HEK293 (cell line): ENCODE measurements at regions not wholly inside any gene's neighbourhood (a gene's known extent, or its start where the extent isn't known, plus 50 kb on each side); places are given as distances from the start of the nearest gene placed in this dataset.

Experiments used
- CTCF ChIA-PET: fragments of 350-600 bp; formaldehyde crosslinking; extraction: SDS; loops from one replicate; lab custom pipeline; 2021; ENCODE audit warnings: antibody characterized with exemption; lab: Yijun Ruan, JAX
- POLR2A ChIA-PET: fragments of 300-600 bp; formaldehyde crosslinking; extraction: SDS; loops from one replicate; lab custom pipeline; 2020; ENCODE audit warnings: antibody characterized with exemption, inconsistent platforms; lab: Yijun Ruan, JAX
- H3K27ac ChIP-seq: fragments of 200-500 bp; sonication (Bioruptor generic); 2 replicates; pipeline ENCODE4 v1.5.1; 2014; ENCODE audit warnings: low read depth, low read length, control low read depth, inconsistent platforms; ENCODE audit errors: extremely low read depth
- H3K36me3 ChIP-seq, 2 experiments: fragments of 200-500 bp in 1 of 2; sonication (Bioruptor generic) in 1 of 2; 1 replicate in 1 of 2; 2 replicates in 1 of 2; pipeline ENCODE4 v1.5.1; 2014 to 2017; ENCODE audit warnings: inconsistent platforms in 2 of 2, low read length in 2 of 2; ENCODE audit not compliant: control insufficient read depth in 2 of 2, insufficient read depth in 1 of 2
- H3K4me1 ChIP-seq: fragments of 200-500 bp; sonication (Bioruptor generic); 2 replicates; pipeline ENCODE4 v1.5.1; 2014; ENCODE audit warnings: mild to moderate bottlenecking, low read length, inconsistent platforms; ENCODE audit not compliant: control insufficient read depth, insufficient read depth
- H3K4me3 ChIP-seq: 2 replicates; pipeline ENCODE4 v1.5.1; 2011; ENCODE audit warnings: low read depth, mild to moderate bottlenecking, control low read depth, low read length, moderate library complexity
- H3K9me3 ChIP-seq: fragments of 200-500 bp; sonication (Bioruptor generic); 2 replicates; pipeline ENCODE4 v1.5.1; 2014; ENCODE audit warnings: low read depth, low read length, inconsistent platforms; ENCODE audit not compliant: control insufficient read depth, insufficient read depth
- ZNF585B ChIP-seq: fragments of 450-650 bp; formaldehyde crosslinking; IDR thresholded peaks from 2 replicates; pipeline ENCODE4 v1.5.1; 2016; ENCODE audit warnings: missing biosample characterization, missing genetic modification characterization
- TF ChIP-seq, protein P1 (sequence below): fragments of 450-650 bp; formaldehyde crosslinking; conservative IDR thresholded peaks from 2 replicates; pipeline ENCODE4 v1.5.1; 2016; ENCODE audit warnings: low read depth, missing biosample characterization, missing genetic modification characterization
- TF ChIP-seq, protein P2 (sequence below): fragments of 450-650 bp; formaldehyde crosslinking; IDR thresholded peaks from 2 replicates; pipeline ENCODE4 v1.5.1; 2016; ENCODE audit warnings: missing biosample characterization, missing genetic modification characterization, borderline replicate concordance

GRCh38 chr21:45354970-45355369 is 50.0 kb upstream of the COL18A1 start:
- Histone ChIP-seq H3K36me3 (no peaks in the 10 kb centered on the region), H3K4me3 (no peak overlapping the region), H3K9me3 (no peaks in the 10 kb centered on the region), H3K27ac (no peak overlapping the region), H3K4me1 (no peaks in the 10 kb centered on the region; the same call in 1 of the 2 replicates)
- POLR2A ChIA-PET, result no interaction called here
- CTCF ChIA-PET, result no interaction called here
- TF ChIP-seq, protein P1, sequence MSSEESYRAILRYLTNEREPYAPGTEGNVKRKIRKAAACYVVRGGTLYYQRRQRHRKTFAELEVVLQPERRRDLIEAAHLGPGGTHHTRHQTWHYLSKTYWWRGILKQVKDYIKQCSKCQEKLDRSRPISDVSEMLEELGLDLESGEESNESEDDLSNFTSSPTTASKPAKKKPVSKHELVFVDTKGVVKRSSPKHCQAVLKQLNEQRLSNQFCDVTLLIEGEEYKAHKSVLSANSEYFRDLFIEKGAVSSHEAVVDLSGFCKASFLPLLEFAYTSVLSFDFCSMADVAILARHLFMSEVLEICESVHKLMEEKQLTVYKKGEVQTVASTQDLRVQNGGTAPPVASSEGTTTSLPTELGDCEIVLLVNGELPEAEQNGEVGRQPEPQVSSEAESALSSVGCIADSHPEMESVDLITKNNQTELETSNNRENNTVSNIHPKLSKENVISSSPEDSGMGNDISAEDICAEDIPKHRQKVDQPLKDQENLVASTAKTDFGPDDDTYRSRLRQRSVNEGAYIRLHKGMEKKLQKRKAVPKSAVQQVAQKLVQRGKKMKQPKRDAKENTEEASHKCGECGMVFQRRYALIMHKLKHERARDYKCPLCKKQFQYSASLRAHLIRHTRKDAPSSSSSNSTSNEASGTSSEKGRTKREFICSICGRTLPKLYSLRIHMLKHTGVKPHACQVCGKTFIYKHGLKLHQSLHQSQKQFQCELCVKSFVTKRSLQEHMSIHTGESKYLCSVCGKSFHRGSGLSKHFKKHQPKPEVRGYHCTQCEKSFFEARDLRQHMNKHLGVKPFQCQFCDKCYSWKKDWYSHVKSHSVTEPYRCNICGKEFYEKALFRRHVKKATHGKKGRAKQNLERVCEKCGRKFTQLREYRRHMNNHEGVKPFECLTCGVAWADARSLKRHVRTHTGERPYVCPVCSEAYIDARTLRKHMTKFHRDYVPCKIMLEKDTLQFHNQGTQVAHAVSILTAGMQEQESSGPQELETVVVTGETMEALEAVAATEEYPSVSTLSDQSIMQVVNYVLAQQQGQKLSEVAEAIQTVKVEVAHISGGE, result no peak
- TF ChIP-seq ZNF585B (tag by site-specific recombination), result no peak
- TF ChIP-seq, protein P2, sequence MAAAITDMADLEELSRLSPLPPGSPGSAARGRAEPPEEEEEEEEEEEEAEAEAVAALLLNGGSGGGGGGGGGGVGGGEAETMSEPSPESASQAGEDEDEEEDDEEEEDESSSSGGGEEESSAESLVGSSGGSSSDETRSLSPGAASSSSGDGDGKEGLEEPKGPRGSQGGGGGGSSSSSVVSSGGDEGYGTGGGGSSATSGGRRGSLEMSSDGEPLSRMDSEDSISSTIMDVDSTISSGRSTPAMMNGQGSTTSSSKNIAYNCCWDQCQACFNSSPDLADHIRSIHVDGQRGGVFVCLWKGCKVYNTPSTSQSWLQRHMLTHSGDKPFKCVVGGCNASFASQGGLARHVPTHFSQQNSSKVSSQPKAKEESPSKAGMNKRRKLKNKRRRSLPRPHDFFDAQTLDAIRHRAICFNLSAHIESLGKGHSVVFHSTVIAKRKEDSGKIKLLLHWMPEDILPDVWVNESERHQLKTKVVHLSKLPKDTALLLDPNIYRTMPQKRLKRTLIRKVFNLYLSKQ (tag by site-specific recombination), result no peak
